ENCODE measurements at regions not wholly inside any gene's neighbourhood (a gene's known extent, or its start where the extent isn't known, plus 50 kb on each side); places are given as distances from the start of the nearest gene placed in this dataset.

DNA sequence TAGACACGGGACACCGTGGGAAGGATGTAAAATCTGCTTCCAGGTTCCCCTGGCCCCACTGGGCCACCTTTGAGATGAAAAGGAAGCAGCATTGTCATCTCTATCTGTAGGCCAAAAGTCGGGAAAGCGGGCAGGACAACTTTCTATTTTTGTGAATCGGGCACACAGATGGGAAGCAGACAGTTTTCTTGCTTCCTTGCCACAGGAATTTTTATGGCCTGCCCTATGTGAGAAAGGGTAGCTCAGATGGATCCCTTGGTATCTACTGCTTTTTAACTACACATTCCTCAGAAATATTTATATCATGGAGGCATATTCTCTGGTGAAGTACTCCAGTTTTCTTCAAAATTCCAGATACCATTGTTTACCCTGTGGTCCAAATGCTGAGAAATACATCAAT, 735.5 kb downstream of the CBLN2 start:
- TF ChIP-seq HDAC2 (IDR thresholded peaks at IDR 0.05) (no peak), RARB (CRISPR knock-in tag; IDR thresholded peaks at IDR 0.05) (no peak), ZC3H11A (IDR thresholded peaks at IDR 0.05) (no peak), MAFK (IDR thresholded peaks at IDR 0.05; ENCODE audit: partially characterized antibody) (no peak)
- TF ChIP-seq, protein P1, sequence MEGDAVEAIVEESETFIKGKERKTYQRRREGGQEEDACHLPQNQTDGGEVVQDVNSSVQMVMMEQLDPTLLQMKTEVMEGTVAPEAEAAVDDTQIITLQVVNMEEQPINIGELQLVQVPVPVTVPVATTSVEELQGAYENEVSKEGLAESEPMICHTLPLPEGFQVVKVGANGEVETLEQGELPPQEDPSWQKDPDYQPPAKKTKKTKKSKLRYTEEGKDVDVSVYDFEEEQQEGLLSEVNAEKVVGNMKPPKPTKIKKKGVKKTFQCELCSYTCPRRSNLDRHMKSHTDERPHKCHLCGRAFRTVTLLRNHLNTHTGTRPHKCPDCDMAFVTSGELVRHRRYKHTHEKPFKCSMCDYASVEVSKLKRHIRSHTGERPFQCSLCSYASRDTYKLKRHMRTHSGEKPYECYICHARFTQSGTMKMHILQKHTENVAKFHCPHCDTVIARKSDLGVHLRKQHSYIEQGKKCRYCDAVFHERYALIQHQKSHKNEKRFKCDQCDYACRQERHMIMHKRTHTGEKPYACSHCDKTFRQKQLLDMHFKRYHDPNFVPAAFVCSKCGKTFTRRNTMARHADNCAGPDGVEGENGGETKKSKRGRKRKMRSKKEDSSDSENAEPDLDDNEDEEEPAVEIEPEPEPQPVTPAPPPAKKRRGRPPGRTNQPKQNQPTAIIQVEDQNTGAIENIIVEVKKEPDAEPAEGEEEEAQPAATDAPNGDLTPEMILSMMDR (IDR thresholded peaks at IDR 0.05) = no peak
